ENCODE measurements at regions not wholly inside any gene's neighbourhood (a gene's known extent, or its start where the extent isn't known, plus 50 kb on each side); places are given as distances from the start of the nearest gene placed in this dataset.

GRCh38 chr12:90174956-90175355, 466.3 kb upstream of the ATP2B1 start:
- no peak for DNase-seq (ENCODE audit: low read depth)
- in situ Hi-C loops (cut with HindIII; ENCODE audit: low sequenced_read_pairs), result no loop called here
- H3K4me3 ChIP-seq (ENCODE audit: low read depth, low read length), result no peak overlapping the region
- TF ChIP-seq, protein P1, sequence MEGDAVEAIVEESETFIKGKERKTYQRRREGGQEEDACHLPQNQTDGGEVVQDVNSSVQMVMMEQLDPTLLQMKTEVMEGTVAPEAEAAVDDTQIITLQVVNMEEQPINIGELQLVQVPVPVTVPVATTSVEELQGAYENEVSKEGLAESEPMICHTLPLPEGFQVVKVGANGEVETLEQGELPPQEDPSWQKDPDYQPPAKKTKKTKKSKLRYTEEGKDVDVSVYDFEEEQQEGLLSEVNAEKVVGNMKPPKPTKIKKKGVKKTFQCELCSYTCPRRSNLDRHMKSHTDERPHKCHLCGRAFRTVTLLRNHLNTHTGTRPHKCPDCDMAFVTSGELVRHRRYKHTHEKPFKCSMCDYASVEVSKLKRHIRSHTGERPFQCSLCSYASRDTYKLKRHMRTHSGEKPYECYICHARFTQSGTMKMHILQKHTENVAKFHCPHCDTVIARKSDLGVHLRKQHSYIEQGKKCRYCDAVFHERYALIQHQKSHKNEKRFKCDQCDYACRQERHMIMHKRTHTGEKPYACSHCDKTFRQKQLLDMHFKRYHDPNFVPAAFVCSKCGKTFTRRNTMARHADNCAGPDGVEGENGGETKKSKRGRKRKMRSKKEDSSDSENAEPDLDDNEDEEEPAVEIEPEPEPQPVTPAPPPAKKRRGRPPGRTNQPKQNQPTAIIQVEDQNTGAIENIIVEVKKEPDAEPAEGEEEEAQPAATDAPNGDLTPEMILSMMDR (IDR thresholded peaks at IDR 0.05; ENCODE audit: low read depth, low read length, missing control alignments), result no peak

GRCh38 chr12:90174198-90174510, 465.5 kb upstream of the ATP2B1 start:
- in situ Hi-C loops (cut with HindIII; ENCODE audit: low sequenced_read_pairs), result no loop called here
- H3K4me3 ChIP-seq (ENCODE audit: low read depth, low read length), result no peak overlapping the region
- DNase-seq (ENCODE audit: low read depth), result peak; percentile 45
- TF ChIP-seq, protein P1 (IDR thresholded peaks at IDR 0.05; ENCODE audit: low read depth, low read length, missing control alignments), result no peak

DNA sequence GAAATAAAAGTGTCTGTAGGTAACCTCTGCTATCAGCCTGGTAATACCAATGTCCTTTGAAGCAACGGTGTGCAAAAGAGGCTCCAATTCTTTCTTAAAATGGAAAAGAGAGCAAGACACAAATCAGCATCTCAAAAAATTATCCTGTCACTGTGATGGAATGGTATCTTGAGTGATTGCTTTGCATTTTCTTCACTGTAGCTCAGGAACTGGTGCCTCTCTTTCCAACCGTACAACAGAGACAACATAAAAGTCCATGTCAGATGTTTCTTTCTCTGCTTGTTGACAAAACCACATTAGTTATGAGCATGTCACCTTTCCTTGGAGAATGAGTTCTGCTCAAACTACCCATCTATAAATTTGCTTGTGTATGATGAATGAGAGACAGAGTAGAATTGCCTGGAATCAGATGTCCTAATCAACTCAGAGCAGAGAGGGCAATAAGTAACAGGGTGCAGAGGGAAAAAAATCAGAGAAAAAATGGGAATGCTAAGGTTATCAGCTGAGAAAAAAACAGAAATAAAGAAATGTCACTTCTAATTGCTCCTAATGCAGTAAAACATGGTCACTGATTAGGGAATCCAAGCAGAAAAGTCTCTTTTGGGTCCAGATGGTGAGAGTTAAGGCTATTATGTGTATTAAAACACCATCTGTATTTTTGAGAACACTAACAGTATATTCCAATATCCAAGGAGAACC, 465.0 kb upstream of the ATP2B1 start:
- TF ChIP-seq, protein P1 (IDR thresholded peaks at IDR 0.05; ENCODE audit: low read depth, low read length, missing control alignments), result no peak
- in situ Hi-C loops (cut with HindIII; ENCODE audit: low sequenced_read_pairs), result no loop called here
- no peak overlapping the region for H3K4me3 ChIP-seq (ENCODE audit: low read depth, low read length)
- no peak for DNase-seq (ENCODE audit: low read depth)

DNA sequence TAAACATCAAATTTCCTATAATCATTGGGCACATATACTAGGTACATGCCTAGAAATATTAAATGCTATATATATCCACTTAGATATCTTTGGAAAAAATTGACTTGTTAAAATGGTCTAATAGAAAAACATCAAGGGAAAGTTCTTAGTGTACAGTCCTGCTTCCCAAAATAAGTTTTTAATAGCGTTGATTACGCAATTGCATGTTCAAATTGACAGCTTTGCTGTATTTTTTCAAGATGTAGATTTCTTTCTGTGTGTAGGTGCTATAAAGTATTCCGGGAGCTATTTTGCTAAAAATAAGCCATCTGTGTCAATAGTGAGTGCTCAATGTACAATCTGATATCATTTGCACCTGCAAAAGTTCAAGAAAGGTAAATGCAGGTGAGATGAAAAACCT, 463.9 kb upstream of the ATP2B1 start:
- no peak for DNase-seq (ENCODE audit: low read depth)
- TF ChIP-seq, protein P1 (IDR thresholded peaks at IDR 0.05; ENCODE audit: low read depth, low read length, missing control alignments), result no peak
- no peak overlapping the region for H3K4me3 ChIP-seq (ENCODE audit: low read depth, low read length)
- in situ Hi-C loops (cut with HindIII; ENCODE audit: low sequenced_read_pairs), result no loop called here

DNA sequence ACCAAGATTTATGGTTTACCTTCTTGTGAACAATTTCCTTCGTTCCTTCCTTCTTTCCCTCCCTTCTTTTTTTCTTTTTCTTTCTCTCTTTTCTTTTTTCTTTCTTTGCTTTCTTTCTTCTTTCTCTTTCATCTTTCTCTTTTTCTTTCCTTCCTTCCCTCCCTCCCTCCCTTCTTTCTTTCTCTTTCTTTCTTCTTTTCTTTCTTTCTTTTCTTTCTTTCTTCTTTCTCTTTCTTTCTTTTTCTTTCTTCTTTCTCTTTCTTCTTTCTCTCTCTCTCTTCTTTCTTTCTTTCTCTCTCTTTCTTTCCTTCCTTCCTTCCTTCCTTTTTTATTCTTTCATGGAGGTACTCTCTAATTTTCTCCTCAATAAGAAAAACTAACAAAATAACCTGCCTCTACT, 462.1 kb upstream of the ATP2B1 start:
- no peak for DNase-seq (ENCODE audit: low read depth)
- TF ChIP-seq, protein P1 (IDR thresholded peaks at IDR 0.05; ENCODE audit: low read depth, low read length, missing control alignments), result no peak
- H3K4me3 ChIP-seq (ENCODE audit: low read depth, low read length), result no peak overlapping the region
- in situ Hi-C loops (cut with HindIII; ENCODE audit: low sequenced_read_pairs), result no loop called here

DNA sequence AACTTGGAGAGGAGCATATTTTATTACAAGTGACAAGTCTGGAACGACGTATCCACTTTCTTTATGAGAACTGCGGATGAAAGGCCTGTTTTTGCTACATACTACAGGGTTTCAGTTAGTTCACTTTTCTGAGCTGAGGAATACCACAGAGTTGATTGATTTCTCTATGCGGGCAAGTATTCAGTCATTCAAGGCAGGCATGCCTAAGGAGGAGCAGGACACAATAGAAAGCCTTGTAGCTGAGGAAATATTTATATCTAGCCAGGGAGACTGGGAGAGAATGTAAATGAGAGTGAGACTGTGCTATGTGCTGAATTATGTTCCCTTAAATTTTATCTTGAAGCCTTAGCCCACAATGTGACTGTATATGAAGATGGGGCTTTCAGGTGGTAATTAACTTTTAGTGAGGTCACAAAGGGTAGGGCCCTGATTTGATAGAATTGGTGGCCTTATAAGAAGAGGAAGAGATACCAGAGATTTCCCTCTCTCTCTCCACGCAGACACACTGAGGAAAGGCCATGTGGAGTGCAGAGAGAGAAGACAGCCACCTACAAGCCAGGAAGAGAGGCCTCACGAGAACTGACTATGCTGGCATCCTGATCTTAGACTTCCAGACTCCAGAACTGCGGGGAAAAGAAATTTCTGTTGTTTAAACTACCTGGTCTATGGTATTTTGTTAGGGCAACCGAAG, 459.0 kb upstream of the ATP2B1 start:
- in situ Hi-C loops (cut with HindIII; ENCODE audit: low sequenced_read_pairs), result no loop called here
- H3K4me3 ChIP-seq (ENCODE audit: low read depth, low read length), result no peak overlapping the region
- TF ChIP-seq, protein P1 (IDR thresholded peaks at IDR 0.05; ENCODE audit: low read depth, low read length, missing control alignments), result no peak
- no peak for DNase-seq (ENCODE audit: low read depth)

All from astrocyte of the cerebellum (primary cell).